ENCODE measurements at regions not wholly inside any gene's neighbourhood (a gene's known extent, or its start where the extent isn't known, plus 50 kb on each side); places are given as distances from the start of the nearest gene placed in this dataset.

GRCh38 chr4:137025484-137026059 is 506.7 kb downstream of the PCDH18 start:
- H3K27ac ChIP-seq = no peak overlapping the region
- no peaks in the 10 kb centered on the region for H3K36me3 ChIP-seq
- intact Hi-C loops (cut with DNase I) = no loop called here
- no peak for DNase-seq
- H3K9me3 ChIP-seq = no peaks in the 10 kb centered on the region
- TF ChIP-seq POLR2A (IDR thresholded peaks at IDR 0.05) (no peak), CTCF (IDR thresholded peaks at IDR 0.05) (no peak)
- no peaks in the 10 kb centered on the region for H3K27me3 ChIP-seq
- 71 to 79% methylated on average over 5 of the region's 5 CpGs for WGBS, 2 donors
- H3K4me3 ChIP-seq (replicated peaks in 1 of 3) = no peak overlapping the region
- no peaks in the 10 kb centered on the region for H3K4me1 ChIP-seq

GRCh38 chr4:137015426-137016409 is 516.6 kb downstream of the PCDH18 start:
- H3K27ac ChIP-seq = no peak overlapping the region
- TF ChIP-seq POLR2A (IDR thresholded peaks at IDR 0.05) (no peak), CTCF (IDR thresholded peaks at IDR 0.05) (no peak)
- no peaks in the 10 kb centered on the region for H3K4me1 ChIP-seq
- DNase-seq = no peak
- no peaks in the 10 kb centered on the region for H3K36me3 ChIP-seq
- 67% methylated on average over 2 of the region's 2 CpGs for WGBS, 2 donors
- intact Hi-C loops (cut with DNase I) = no loop called here
- H3K4me3 ChIP-seq (replicated peaks in 1 of 3) = no peak overlapping the region
- H3K9me3 ChIP-seq = no peaks in the 10 kb centered on the region
- no peaks in the 10 kb centered on the region for H3K27me3 ChIP-seq

- Histone ChIP-seq H3K9me3 (no peaks in the 10 kb centered on the region), H3K27ac (no peak overlapping the region), H3K27me3 (no peaks in the 10 kb centered on the region), H3K36me3 (no peaks in the 10 kb centered on the region), H3K4me3 (replicated peaks in 1 of 3) (no peak overlapping the region), H3K4me1 (no peaks in the 10 kb centered on the region)
- intact Hi-C loops (cut with DNase I) = no loop called here
- 75 to 100% methylated on average over 1 to 2 of the region's 2 CpGs for WGBS, 2 donors
- TF ChIP-seq CTCF (IDR thresholded peaks at IDR 0.05) = no peak
- no peak for TF ChIP-seq POLR2A (IDR thresholded peaks at IDR 0.05)
- DNase-seq = no peak
These were observed 531.9 kb downstream of the PCDH18 start for GRCh38 chr4:137000432-137000831.

GRCh38 chr4:136992032-136992431 is 540.3 kb downstream of the PCDH18 start:
- DNase-seq = no peak
- Histone ChIP-seq H3K4me1 (no peaks in the 10 kb centered on the region), H3K27me3 (no peaks in the 10 kb centered on the region), H3K9me3 (no peaks in the 10 kb centered on the region), H3K27ac (no peak overlapping the region), H3K4me3 (replicated peaks in 1 of 3) (no peak overlapping the region), H3K36me3 (no peaks in the 10 kb centered on the region)
- intact Hi-C loops (cut with DNase I) = no loop called here
- WGBS, 2 donors = 51 to 56% methylated on average over 3 of the region's 3 CpGs
- TF ChIP-seq POLR2A (IDR thresholded peaks at IDR 0.05) (no peak), CTCF (IDR thresholded peaks at IDR 0.05) (no peak)

GRCh38 chr4:136985683-136986082 is 546.6 kb downstream of the PCDH18 start:
- Histone ChIP-seq H3K27ac (no peak overlapping the region), H3K4me3 (replicated peaks in 1 of 3) (no peak overlapping the region), H3K36me3 (no peaks in the 10 kb centered on the region), H3K27me3 (no peaks in the 10 kb centered on the region), H3K4me1 (no peaks in the 10 kb centered on the region), H3K9me3 (no peaks in the 10 kb centered on the region)
- no peak for TF ChIP-seq POLR2A (IDR thresholded peaks at IDR 0.05)
- no peak for TF ChIP-seq CTCF (IDR thresholded peaks at IDR 0.05)
- intact Hi-C loops (cut with DNase I) = no loop called here
- 64 to 68% methylated on average over 1 of the region's 1 CpG for WGBS, 2 donors
- no peak for DNase-seq
